Ammon's horn (tissue), 1 donor: ENCODE measurements at regions not wholly inside any gene's neighbourhood (a gene's known extent, or its start where the extent isn't known, plus 50 kb on each side); places are given as distances from the start of the nearest gene placed in this dataset.
"Not testable (repeated sequence)": the region's sequence is repeated elsewhere in the genome, so short reads cannot be mapped to it uniquely, and the experiment has no call there.

Experiments used
- DNase-seq: peaks from one replicate; pipeline ENCODE4 v3.0.0-alpha.2; 2016; ENCODE audit warnings: low spot score

- no peak for DNase-seq
Observed at GRCh38 chr3:137820366-137820765, 56.3 kb downstream of the SOX14 start.

- DNase-seq, result no peak
Observed at GRCh38 chr3:137835096-137835495, 71.0 kb downstream of the SOX14 start.

- no peak for DNase-seq
Observed at GRCh38 chr3:137845194-137845593, 81.1 kb downstream of the SOX14 start.

- no peak for DNase-seq
Observed at GRCh38 chr3:137845666-137846065, 81.6 kb downstream of the SOX14 start.

GRCh38 chr3:137852391-137852830 lies 88.3 kb downstream of the SOX14 start:
- no peak for DNase-seq

- DNase-seq, result no peak
Observed at GRCh38 chr3:137854533-137855261, 90.6 kb downstream of the SOX14 start.

GRCh38 chr3:137866001-137866400 lies 101.9 kb downstream of the SOX14 start:
- no peak for DNase-seq

- no peak for DNase-seq
Observed at GRCh38 chr3:137866933-137867332, 102.8 kb downstream of the SOX14 start.

- DNase-seq, result no peak
Observed at GRCh38 chr3:137867611-137868010, 103.5 kb downstream of the SOX14 start.

- DNase-seq, result no peak
Observed at GRCh38 chr3:137869022-137869421, 104.9 kb downstream of the SOX14 start.

GRCh38 chr3:137872589-137872988 lies 108.5 kb downstream of the SOX14 start:
- DNase-seq, result not testable (repeated sequence)

- not testable (repeated sequence) for DNase-seq
Observed at GRCh38 chr3:137896842-137897241, 113.1 kb upstream of the CLDN18 start.

GRCh38 chr3:137906985-137907649 lies 102.8 kb upstream of the CLDN18 start:
- DNase-seq, result no peak

- no peak for DNase-seq
Observed at GRCh38 chr3:137924628-137925027, 85.3 kb upstream of the CLDN18 start.

- DNase-seq, result no peak
Observed at GRCh38 chr3:137925080-137925479, 84.9 kb upstream of the CLDN18 start.

GRCh38 chr3:137926991-137927390 lies 83.0 kb upstream of the CLDN18 start:
- no peak for DNase-seq

- no peak for DNase-seq
Observed at GRCh38 chr3:137930976-137931375, 79.0 kb upstream of the CLDN18 start.

GRCh38 chr3:137938876-137939275 lies 71.1 kb upstream of the CLDN18 start:
- DNase-seq, result no peak

GRCh38 chr3:137944593-137944992 lies 65.4 kb upstream of the CLDN18 start:
- DNase-seq, result no peak

- peak; percentile 68 for DNase-seq
Observed at GRCh38 chr3:137946356-137946973, 63.5 kb upstream of the CLDN18 start.

GRCh38 chr3:137947117-137947516 lies 62.8 kb upstream of the CLDN18 start:
- DNase-seq, result no peak

GRCh38 chr3:137948400-137949072 lies 61.4 kb upstream of the CLDN18 start:
- DNase-seq, result no peak

GRCh38 chr3:137958636-137959035 lies 51.3 kb upstream of the CLDN18 start:
- no peak for DNase-seq
